Heart right ventricle (tissue), 16 donors: ENCODE measurements at regions not wholly inside any gene's neighbourhood (a gene's known extent, or its start where the extent isn't known, plus 50 kb on each side); places are given as distances from the start of the nearest gene placed in this dataset.

ENCODE experiments used
- ATAC-seq, 8 donors: fragments of 200-7000 bp; cut with Tn5 transposase; one replicate each; pipeline ENCODE4 v1.9.1; 2020; ENCODE audit warnings: mild to moderate bottlenecking in 8 of 8, moderate library complexity in 8 of 8, moderate number of reproducible peaks in 1 of 8
- DNase-seq, 2 donors: peaks; one replicate each; pipeline ENCODE4 v3.0.0-alpha.2; 2020
- H3K27ac ChIP-seq, 10 donors: fragments of 200-600 bp; sonication (generic) in 2 of 10; one replicate each; pipeline versions ENCODE4 v1.5.0 to v1.8.0; 2020 to 2022; ENCODE audit warnings: mild to moderate bottlenecking in 3 of 10
- H3K27me3 ChIP-seq, 7 donors: fragments of 200-600 bp; one replicate each; pipeline ENCODE4 v1.8.0; 2021 to 2022; ENCODE audit warnings: mild to moderate bottlenecking in 2 of 7
- H3K36me3 ChIP-seq, 9 donors: fragments of 200-600 bp; sonication (generic) in 1 of 9; one replicate each; pipeline versions ENCODE4 v1.5.0 to v1.8.0; 2020 to 2022; ENCODE audit warnings: mild to moderate bottlenecking in 2 of 9
- H3K4me1 ChIP-seq, 9 donors: fragments of 200-600 bp; sonication (generic) in 1 of 9; one replicate each; pipeline versions ENCODE4 v1.5.0 to v1.8.0; 2020 to 2022; ENCODE audit warnings: mild to moderate bottlenecking in 4 of 9
- H3K4me3 ChIP-seq, 10 donors: fragments of 200-600 bp; sonication (generic) in 2 of 10; one replicate each; pipeline versions ENCODE4 v1.5.0 to v1.8.0; 2020 to 2022; ENCODE audit warnings: mild to moderate bottlenecking in 7 of 10, moderate library complexity in 2 of 10
- H3K9me3 ChIP-seq, 11 donors: fragments of 200-600 bp in 10 of 11; sonication (generic) in 2 of 11; one replicate each; pipeline versions ENCODE4 v1.5.0 to v1.8.0; 2013 to 2022; ENCODE audit warnings: mild to moderate bottlenecking in 2 of 11, control low read depth in 1 of 11, moderate library complexity in 1 of 11
- CTCF ChIP-seq, 9 donors: fragments of 200-600 bp; sonication (generic) in 2 of 9; IDR thresholded peaks; one replicate each; pipeline versions ENCODE4 v1.5.0 to v1.8.0; 2021 to 2022; ENCODE audit warnings: antibody characterized with exemption in 9 of 9, mild to moderate bottlenecking in 5 of 9, moderate library complexity in 1 of 9
- WGBS, 2 donors: extraction: QIAGEN DNeasy Blood & Tissue Kit; methylation state at CpG; one replicate each; pipeline ENCODE4 v1.1.7; 2013; ENCODE audit warnings: inconsistent platforms in 1 of 2; 5-methylcytosine and 5-hydroxymethylcytosine counted together
- intact Hi-C, 10 donors: fragments of 100-400 bp; cut with DNase I; formaldehyde crosslinking; loops; one replicate each; pipeline versions ENCODE4 v1.11.1 to v1.14.2; 2022
- donor health status: Arrhythmogenic right ventricular cardiomyopathy.
- donor health status: ischemic (EF 13 %, LVEDD 7.1; RV severe dilation, severe dysfunction).
- donor health status: healthy with polysubstance abuse.
- donor health status: DM: no; HTN: yes; CAD: no.
- donor health status: DM: no; HTN: no; CAD: no.
- donor health status: ischemic (EF 25% LVEDD 6.9; RV normal size, moderate dysfunction).
- donor health status: ischemic (EF 25% LVEDD 5.7; RV mildly dilated, moderate dysfunction).
- donor health status: healthy.
- donor health status: DM: yes; HTN: yes; CAD: no.
- donor health status: Ischemic cardiomyopathy.
- donor health status: ischemic (EF 35%, LVEDD 5.7; RV mildly dilated, moderate dysfunction).
- donor health status: nonischemic (EF 11% LVEDD 7.7; RV severe dilation, severe dysfunction).
- donor health status: DM: yes; HTN: yes; CAD: no.
- donor health status: PGD.
- donor health status: ischemic (EF 29% LVEDD 5.4; RV normal size, mild dysfunction).
- donor health status: nonischemic (EF 23%, LVEDD 6.1; RV moderate dilation, normal function).

- WGBS, 2 donors = 50 to 69% methylated on average over 3 of the region's 3 CpGs
- no peak for ATAC-seq
- Histone ChIP-seq H3K36me3 (no peaks in the 10 kb centered on the region), H3K27ac (no peak overlapping the region), H3K9me3 (peaks cover 0 to 13% (median 6%) of the 10 kb centered on the region in 11 donors), H3K4me3 (no peak overlapping the region), H3K4me1 (no peaks in the 10 kb centered on the region), H3K27me3 (peaks cover 0 to 4% (median 0%) of the 10 kb centered on the region in 7 donors)
- no peak for DNase-seq
- intact Hi-C loops = no loop called here
- TF ChIP-seq CTCF (IDR thresholded peaks at IDR 0.05) = no peak
Observed at GRCh38 chr18:77995593-77995992, 745.9 kb downstream of the GALR1 start.

- no peak for TF ChIP-seq CTCF (IDR thresholded peaks at IDR 0.05)
- Histone ChIP-seq H3K9me3 (peaks cover 0 to 25% (median 12%) of the 10 kb centered on the region in 11 donors), H3K27me3 (peaks cover 0 to 4% (median 0%) of the 10 kb centered on the region in 7 donors), H3K27ac (no peak overlapping the region), H3K4me3 (no peak overlapping the region), H3K36me3 (no peaks in the 10 kb centered on the region), H3K4me1 (no peaks in the 10 kb centered on the region)
- ATAC-seq = no peak
- 60 to 75% methylated on average over 4 of the region's 4 CpGs for WGBS, 2 donors
- intact Hi-C loops = no loop called here
- DNase-seq = no peak
Observed at GRCh38 chr18:77996737-77997136, 747.1 kb downstream of the GALR1 start.

GRCh38 chr18:78001811-78002210 is 752.2 kb downstream of the GALR1 start:
- intact Hi-C loops = no loop called here
- no peak for TF ChIP-seq CTCF (IDR thresholded peaks at IDR 0.05)
- DNase-seq = no peak
- Histone ChIP-seq H3K27me3 (peaks cover 0 to 25% (median 13%) of the 10 kb centered on the region in 7 donors), H3K4me1 (no peaks in the 10 kb centered on the region), H3K36me3 (no peaks in the 10 kb centered on the region), H3K27ac (no peak overlapping the region), H3K9me3 (peaks cover 0 to 28% (median 12%) of the 10 kb centered on the region in 11 donors), H3K4me3 (no peak overlapping the region)
- no peak for ATAC-seq

DNA sequence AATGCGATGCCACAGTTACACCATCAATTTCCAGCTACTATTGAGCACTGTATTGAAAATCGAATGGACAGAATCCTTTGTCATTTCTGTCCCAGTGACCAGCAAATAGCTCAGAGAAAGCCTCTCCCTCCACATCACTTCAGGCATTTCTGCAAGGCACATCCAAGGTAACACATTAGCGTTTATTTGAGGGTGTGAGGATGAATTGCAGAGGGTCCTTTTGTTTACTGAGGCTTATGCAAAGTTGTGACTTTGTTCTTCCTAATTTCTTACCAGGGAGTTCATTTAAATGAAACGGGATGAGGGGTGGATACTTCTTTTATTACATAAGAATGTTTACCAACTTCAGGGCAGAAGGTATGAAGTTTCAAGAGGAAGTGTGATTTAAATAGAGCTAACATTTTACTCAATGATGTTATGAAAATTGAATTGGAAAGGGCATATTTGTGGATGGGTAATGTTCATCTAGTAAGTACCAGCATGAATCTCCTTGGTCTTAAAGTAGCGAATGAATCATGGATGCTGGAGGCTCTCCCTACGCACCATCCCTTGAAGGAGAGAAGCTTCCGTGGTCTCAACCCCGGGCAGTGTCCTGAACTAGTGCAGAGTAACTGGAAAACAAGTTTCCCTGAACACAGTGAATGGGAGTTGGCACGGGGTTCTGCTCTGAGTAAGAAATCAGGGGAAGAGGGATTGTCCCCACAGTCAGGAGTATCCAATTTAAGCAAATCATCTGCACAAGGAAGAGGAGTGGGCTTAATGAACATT is 756.5 kb downstream of the GALR1 start:
- DNase-seq (no peak), ATAC-seq (no peak)
- Histone ChIP-seq H3K4me1 (no peaks in the 10 kb centered on the region), H3K4me3 (no peak overlapping the region), H3K27me3 (peaks cover 0 to 43% (median 17%) of the 10 kb centered on the region in 7 donors), H3K27ac (no peak overlapping the region), H3K36me3 (no peaks in the 10 kb centered on the region), H3K9me3 (peaks cover 0 to 9% (median 0%) of the 10 kb centered on the region in 11 donors)
- 15 to 20% methylated on average over 9 of the region's 9 CpGs for WGBS, 2 donors
- no peak for TF ChIP-seq CTCF (IDR thresholded peaks at IDR 0.05)
- intact Hi-C loops = no loop called here
